Activated CD4-positive, alpha-beta T cell treated with anti-CD3 and anti-CD28 coated beads, Interleukin-2, amount 50 U/mL, for 16 hours (primary cell): ENCODE measurements at regions not wholly inside any gene's neighbourhood (a gene's known extent, or its start where the extent isn't known, plus 50 kb on each side); places are given as distances from the start of the nearest gene placed in this dataset.

Source experiments
- DNase-seq: peaks from one replicate; pipeline ENCODE4 v3.0.0-alpha.2; 2020

DNA sequence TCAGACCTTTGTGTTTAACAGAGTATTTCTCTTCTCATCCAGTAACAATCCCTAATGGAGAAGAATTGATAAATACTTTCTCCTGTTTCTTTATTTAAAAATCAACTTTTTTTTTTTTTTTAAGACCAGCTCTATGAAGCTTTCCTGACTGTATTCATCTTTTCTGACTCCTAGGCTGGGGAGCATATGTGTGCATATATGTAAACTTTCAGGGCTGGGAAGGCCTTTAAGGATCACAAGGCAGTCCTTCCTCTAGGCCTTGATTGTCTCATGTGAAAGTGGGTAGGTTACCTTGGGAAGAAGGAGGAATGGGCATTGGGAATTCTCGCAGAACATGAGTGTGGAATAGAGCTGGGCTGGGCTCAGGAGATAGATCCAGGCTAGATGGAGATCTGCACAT, 292.9 kb upstream of the SALL1 start:
- DNase-seq: no peak

DNA sequence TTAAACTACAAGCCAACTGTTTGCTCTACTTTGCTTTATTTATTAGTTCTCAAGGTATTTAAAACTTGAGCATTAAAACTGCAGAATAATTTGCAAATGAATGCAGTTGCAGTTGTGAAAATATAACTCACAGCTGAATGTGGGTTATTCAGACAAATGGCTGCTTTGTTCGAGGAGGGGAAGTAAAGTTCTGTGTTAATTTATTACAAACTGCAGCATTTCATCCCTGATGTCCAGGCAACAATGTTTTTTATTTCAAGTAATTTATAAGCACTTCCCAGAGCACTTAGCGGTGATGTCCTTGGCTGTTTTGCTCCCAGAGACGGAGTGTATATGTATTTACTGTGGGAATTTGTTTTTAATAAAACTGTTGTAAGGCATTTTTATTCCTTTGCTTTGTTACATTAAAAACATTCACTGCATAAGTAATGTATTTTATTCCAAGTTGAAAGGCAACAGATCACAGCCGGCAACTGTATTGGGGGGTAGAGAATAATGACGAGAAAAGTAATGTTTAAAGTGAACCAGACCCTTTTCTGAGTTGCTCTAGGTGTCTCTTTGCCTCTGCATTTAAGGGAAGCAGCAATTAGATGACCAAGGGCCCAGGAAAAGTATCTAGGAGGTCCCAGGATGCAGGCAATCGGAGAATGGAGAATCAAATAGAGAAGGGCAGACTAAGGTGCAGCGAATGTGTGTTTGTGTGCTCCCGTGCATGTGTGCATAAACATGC, 291.2 kb upstream of the SALL1 start:
- DNase-seq: no peak

DNA sequence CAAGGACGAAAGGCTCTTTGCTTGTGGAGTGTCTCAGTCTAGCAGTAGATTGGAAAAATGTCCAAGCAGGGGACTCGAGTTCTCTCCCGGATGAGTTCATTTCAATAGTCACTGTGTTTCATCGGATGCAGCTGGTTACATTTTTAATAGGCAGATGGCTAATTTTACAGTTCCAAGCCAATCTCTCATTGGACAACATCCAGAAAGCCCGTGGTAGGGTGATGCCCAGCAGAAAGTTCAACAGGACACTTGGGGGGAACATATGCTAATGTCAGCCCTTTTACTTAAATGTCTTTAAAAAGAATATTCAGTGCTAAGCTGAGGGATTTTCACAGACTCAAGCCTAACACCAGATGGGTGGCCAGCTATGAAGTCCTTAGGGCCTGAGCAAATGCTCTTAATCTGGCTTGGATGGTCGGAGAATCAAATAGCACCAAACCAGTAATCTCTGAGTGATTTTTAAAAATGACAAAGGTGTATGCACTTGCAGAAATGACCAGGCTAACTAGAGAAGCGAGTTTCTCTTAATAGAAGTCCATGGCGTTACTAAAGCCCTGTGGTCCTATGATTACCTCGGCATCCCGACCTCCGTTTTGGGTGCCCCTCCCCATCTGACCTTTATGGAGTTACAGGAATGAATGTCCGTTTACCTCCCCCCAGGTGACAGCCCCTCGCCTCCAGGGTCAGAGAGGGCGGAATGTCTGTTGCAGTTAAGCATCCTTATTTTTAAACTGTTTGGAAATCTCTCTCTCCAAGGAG, 289.2 kb upstream of the SALL1 start:
- no peak for DNase-seq

DNA sequence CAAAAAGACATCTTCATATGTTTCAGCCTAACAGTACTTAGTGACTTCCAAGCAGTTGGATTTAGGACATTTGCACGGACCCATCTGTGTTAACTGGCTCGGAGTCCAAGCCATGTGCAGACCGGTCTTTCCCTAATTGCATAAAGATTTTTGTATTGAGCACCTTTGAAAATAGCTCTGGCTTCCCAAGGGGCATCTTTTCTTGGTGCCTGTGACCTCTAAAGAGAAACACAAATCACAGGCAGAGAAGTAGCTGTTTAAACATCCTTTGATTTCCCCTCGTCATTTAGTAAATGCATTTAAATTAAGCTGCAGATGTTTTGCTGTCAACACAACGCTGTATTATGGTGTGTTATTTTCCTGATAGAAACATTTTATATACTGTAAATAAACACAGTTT, 288.2 kb upstream of the SALL1 start:
- no peak for DNase-seq

DNA sequence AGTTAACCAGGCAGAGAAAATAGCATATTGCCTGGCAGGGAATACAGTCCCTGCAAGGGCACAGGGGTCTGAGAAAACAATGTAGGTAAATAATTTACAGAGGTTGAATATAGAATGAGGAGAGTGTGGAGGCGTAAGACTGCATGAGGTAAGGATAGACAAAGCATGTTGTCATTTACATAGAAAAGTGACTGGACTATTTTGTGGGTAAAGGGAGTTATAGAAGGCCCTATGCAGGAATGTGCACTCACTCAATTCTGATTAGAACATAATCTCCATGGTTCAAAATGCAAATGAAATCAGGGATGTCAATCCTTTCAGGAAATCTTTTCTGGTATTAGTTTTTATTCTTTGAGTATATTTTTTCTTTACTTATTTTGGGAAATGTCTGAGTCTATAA, 285.7 kb upstream of the SALL1 start:
- DNase-seq: no peak

DNA sequence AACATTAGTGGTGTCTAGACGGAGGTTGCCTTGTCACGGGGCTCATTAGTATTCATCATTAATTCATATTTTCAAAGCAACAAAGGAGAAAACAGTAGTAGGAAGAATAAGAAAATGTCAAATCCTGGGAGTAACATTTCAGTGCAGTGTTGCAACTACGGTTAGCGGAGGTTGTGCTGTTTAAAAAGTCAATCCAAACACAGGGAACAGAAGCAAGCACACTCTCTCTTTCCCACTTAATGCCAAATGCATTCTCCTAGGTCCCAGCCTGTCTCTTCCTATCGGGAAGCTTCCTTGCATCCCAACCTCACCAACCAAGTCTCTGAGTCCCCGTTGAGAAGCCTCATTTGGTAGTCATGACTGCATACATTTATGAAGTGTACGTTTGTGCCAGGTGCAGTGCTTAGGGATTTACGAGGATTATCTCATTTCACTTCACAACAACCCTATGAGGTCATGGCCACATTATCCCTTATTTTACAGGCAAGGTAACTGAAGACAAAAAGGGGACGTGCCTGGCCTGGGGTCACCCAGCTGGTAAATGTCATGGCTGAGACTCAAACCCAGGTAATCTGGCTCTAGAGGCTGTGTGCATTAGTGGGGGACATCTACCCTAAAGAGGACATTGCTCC, 283.6 kb upstream of the SALL1 start:
- no peak for DNase-seq

DNA sequence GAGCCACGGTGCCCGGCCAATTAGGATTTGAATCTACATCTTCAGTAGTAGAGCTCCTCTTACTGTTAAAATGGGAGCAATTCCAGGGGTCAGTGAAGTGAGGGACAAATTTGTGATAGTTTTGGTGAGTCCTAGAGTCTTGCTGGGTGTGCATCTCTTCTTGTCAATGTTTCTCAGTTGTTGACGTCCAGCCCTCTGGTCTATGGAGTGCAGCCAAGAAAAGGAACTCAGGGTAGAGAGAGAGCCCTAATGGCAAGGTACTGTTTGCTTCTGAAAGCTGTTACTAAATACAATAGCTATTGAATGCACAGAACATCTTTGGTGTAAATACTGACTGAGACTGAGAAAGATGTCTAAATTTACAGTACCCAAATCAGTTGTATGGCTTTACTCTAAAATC, 282.5 kb upstream of the SALL1 start:
- no peak for DNase-seq

DNA sequence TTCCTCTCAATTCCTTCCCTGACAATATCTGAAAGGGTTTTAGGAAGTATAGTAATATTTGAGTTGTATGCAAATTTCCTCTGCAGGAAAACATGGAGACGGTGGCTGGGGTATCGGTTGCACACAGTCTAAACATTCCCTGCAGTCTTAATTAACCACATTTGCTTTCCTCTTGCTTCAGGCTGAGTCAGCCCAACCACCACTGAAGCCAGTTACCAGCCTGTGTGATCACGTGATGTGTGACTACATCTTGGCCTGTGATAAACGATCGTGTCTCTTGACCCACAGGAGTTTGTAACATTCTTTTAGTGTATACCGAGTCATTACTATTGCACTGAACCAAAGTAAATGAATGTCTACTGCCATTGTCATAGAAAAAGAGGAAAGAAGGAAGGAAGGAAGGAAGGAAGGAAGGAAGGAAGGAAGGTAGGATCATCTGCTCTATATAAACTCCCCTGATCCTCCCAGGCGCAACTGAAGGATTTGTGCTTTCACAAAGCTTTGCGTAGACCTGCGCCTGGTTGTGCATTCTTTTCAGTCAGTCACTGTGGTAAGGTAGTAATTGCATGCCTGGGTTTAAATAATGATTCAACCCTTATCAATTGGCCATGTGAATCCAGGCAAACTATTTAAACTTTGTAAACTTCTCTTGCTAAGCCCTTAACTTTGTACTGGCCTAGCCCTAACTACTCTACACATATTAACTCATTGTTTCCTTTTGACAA, 280.6 kb upstream of the SALL1 start:
- no peak for DNase-seq

DNA sequence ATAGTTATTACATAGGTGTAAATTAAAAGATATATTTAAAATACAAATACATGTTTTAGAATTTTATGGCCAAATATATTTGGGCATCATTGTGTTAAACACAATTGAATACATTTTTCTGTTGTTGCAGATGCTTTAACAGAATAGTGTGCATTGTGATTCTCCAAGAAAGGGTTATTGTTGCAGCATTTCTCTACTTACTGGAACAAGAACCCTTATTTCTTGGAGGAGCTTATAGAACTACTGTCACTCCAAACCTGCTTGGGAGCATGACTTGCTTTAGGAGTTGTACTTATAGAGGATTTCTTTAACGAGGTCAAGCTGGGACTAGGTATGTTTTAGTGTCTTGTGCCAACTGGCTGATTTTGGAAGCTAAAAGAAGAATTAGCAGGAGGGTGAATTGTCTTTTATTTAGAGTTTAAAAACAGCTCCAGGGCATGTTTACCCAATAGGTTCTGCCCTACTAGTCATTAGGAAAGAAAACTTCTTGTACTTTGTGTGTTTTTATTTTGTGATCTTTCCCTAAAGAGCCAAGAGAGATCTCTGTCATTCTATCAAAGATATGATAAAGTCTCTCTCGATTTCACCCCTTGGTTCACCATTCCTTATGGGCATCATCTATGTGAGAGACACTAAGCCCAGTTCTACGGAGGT, 279.8 kb upstream of the SALL1 start:
- DNase-seq: no peak

DNA sequence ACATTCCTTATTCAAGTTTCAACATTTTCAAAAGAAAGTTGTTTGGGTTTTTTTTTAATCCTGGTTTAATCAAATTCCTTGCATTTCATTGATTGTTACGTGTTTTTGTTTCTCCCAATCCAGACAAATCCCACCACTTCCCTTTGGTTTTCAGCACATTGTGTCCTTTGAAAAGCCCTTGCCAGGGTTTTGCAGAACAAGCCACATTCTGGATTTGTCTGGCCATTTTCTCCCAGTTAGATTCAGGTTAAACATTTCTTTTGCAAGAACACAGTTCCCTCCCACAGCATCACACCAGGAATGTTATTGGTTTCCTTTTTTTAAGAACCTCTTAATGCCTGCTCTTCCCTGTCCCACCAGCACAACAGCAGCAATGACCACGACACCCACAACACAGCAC, 278.0 kb upstream of the SALL1 start:
- DNase-seq: no peak

DNA sequence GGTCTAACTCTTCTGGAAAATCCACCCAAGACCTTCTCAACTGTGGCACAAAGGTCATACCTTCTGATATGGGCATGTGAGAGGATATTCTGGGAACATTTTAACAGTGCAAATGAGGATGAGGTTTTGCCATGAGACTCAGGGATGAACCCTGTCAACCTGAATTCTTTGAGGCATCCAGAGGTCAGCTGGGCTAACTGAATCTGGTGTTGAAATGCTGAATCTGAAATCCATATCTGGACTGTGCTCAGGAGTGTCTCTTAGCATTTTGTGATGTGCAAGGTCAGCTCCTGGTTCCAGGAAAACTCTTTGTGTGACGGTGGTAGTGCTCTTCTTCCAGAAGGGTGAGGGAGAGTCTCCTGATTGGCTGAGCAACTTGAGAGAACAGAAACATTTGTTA, 276.0 kb upstream of the SALL1 start:
- DNase-seq: no peak

DNA sequence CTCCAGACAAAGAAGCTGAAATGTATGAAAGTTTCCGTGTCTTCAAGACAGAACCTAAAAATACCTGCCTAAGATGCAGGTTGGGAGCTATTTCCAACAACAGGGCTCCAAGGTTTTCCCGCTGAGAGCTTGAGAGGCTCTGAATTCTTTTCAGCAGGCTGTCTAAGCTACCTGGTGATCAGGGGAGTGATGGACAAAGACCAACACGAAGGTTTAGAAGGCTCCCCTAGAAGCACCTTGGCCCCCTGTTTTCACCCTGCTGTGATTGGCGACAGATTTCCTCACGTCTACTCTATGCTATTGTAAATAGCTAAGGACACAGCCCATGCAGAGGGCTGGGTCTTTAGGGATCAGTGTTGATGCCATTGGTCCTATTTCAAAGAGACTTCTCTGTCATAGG, 275.2 kb upstream of the SALL1 start:
- no peak for DNase-seq

DNA sequence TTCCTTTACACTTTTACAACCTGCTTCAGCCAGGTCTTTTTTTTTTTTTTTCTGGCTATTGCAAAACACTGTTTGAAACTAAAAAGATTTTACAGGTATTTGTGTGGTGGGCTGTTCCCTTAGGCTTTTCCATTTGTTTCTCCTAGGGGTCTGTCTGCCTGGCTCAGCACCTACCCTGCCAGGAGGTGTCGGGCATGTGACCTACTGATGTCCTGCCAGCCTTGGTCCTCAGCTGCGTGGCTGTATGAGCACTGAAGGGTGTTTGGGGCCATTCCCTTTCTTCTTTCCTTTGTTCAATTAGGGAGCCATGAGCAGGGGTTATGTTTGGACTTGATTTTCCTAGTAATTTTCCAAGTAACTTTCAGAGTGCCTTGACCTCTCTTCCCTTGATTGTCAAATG, 269.2 kb upstream of the SALL1 start:
- DNase-seq: no peak

DNA sequence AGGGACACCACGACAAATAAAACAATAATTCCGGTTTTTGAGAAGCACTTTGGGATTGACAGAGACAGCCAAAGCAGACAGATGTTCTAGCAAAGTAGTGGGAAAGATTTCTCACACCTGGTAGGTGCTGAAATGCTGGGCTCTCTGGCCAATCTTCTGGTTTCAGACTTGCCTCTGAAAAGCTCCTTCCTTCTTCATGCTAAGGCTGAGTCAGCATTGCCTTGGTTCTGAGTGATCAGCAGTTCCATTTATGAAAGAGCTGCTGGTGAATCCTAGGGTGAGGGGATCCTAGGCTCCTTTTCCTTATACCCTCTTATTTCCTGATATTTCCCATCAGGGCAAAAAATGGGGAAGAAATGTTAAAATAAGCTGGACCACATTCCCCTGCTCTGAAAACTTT, 268.7 kb upstream of the SALL1 start:
- DNase-seq: no peak

DNA sequence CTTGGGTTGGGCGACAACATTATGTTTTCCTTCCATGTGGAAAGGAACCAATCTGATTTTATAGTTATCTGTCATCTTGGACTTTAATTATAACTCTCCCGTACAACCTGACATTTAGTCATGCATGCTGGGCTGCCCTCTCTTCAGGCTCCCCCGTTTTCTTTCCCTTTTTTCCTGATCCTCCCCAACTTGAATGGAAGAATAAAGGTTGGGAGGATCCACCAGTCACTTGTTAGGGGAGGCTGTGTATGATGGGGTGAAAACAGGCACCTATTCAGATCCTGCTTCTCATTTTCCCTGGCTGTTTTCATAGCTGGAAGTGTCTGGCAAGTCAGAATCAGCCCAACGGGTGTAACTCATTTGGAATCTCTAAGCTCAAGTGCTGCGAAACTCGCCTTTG, 267.2 kb upstream of the SALL1 start:
- no peak for DNase-seq

DNA sequence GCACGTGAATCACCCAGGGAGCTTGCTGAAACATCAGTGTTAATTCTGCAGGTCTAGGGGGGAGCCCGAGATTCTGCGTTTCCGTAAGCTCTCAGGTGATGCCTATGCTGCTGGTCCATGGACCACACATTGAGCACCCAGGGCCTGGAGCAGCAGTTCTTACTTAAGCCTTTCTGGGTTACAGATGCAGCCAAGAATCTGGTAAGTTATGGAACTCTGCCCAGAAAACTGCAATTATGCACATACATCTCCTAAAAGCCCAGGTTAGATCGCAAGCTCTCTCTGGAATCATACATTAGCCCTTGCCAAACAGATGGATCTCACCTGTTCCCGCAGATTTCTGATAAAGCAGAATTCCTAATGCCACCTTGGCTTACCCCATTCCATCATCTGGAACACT, 265.9 kb upstream of the SALL1 start:
- no peak for DNase-seq

DNA sequence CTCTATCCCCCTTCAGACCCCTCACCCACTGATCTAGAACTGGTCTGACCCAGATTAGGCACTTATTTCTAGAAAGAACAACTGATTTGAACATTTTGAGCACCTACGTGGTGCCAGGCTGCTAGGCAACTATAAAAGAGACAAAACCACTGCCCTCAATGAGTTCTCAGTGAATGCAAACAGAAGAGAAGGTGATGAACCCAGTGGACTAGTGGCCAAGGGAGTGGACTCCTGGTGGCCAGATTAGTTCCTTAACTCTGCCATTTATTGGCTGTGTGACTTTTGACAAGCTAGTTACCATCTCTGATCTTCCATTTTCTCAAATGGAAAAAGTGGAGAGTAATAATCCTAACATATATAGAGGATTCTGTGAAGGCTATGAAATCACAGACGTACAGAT, 259.1 kb upstream of the SALL1 start:
- DNase-seq: no peak

DNA sequence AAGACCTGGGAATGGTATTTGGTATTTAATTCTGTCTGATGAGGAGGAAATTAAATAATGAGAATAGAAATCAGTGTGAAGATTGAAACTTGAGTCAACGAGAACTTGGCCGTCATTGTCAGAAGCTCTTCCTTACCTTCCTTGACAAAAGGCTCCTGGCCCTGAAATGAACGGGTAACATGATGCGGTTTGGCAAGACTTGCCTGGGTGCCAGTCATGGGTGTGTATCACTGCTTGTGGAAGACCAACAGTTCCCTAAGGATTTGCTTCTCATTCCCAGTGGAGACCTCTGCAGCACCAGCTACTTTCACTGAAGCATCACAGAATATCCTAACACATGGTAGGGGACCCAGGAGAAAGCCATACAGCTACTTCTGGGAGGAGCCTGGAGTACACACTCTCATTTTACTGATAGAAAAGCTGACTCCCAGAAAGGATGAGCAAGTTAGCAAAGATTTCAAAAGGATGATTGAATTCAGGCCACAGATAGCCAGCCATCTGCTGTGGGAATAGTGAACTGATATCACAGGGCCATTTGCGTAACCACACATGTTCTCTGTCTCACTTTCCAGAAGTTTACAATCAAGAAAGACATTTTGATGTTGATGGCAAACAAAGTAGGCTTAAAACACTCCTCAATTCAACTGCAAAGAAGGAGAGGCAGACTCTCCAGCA, 258.1 kb upstream of the SALL1 start:
- no peak for DNase-seq

DNA sequence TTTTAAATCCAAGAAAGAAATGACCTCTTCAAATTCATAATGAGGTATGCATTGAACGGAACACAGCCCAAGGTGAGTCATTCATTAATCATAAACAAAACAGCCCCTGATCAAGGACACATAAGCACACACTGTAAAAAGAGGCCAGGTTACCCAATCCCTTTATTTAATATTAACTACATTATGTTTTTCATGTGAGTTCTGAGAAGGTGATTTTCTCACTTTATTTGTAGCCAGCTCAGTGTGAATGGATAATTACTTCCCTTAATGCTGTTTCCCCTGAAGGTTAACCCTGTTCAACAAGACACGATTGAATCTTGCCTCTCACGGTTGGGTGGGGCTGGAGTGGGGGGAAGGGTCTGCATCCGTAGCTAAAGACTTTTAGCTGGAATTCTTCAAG, 257.3 kb upstream of the SALL1 start:
- no peak for DNase-seq

DNA sequence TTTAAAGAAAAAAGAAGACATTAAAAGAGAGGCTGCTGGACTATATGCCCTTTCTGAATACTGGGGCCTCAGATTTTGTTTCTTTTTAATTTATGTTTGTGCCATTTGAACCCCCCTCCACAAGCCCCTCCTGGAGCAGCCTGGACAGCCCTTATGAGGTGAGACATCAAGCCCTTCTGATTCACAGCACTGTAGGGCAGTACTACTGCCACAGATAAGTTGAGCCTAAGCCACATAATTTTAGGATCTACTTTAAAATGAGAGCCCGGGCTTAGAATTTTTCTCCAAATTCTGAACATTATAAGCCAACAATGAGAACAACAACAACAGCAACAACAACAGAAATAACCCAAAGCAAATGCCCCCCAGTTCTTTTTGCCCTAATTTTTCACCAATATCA, 256.9 kb upstream of the SALL1 start:
- DNase-seq: no peak

DNA sequence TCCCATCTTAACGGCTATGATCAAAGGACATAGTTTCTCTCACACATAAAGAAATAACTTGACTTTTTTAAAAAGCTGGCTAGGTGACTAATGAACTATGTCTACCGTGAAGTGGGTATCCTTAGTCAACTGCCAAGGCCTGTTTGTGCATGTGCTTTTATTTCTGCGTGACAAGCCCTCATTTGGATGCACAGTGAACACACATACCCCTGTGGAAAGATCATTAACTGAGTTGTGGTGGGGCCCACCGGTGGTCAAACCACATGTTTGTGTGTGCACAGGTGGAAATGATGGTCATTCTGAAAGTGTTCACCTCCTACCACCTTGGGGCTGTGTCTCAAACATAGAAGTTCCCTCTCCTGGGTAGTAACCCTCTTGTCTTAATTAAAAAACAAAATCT, 256.1 kb upstream of the SALL1 start:
- no peak for DNase-seq

DNA sequence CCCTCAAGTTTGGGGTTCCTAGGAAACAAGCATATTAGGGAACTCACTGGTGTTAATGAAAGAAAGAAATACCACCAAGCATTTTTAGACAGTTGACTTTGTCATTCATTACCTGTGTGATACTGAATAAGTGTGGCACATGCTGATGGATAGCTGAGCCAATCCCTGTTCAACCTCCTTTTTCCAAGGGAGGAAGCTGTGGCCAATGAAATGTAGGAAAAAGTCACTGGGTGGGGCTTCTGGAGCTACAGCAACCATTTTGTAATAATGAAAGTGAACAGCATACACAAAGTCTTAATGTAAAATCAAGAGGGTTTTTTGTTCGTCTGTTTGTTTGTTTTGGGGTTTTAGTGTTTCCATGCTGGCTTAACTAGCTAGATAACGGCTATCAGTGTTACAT, 254.3 kb upstream of the SALL1 start:
- no peak for DNase-seq

DNA sequence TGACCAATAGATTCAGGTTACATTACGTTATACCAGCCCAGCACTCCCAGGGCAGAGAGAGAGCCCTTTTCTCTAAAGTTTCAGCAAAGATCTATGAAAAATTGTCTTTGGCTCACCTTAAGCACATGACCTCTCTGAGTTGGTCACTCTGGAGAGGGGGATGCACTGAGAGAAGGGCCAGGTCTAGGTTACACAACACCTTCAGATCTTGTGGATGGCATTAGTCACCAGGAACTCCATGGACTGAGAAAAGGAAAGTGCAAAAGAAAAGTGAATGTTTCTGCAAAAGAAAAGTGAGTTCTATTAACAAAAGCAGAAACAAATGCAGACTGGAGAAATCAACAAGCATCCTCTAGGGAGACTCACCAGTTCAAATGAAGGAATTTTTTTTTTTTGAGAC, 253.3 kb upstream of the SALL1 start:
- DNase-seq: no peak
